Left renal pelvis (tissue), 4 donors: ENCODE measurements at regions not wholly inside any gene's neighbourhood (a gene's known extent, or its start where the extent isn't known, plus 50 kb on each side); places are given as distances from the start of the nearest gene placed in this dataset.
"Not testable (repeated sequence)": the region's sequence is repeated elsewhere in the genome, so short reads cannot be mapped to it uniquely, and the experiment has no call there.

Experiments
- DNase-seq, 4 donors: peaks; one replicate each; pipeline ENCODE4 v3.0.0-alpha.2; 2013; ENCODE audit warnings: low read depth in 4 of 4, low spot score in 3 of 4

- DNase-seq, result no peak
Observed at GRCh38 chr6:103719545-103719944, 1140.2 kb downstream of the HACE1 start.

- no peak for DNase-seq
Observed at GRCh38 chr6:103715269-103715668, 1144.5 kb downstream of the HACE1 start.

GRCh38 chr6:103709236-103709635 is 1150.5 kb downstream of the HACE1 start:
- DNase-seq, result not testable (repeated sequence)

- DNase-seq, result no peak
Observed at GRCh38 chr6:103707596-103708325, 1152.0 kb downstream of the HACE1 start.

- DNase-seq, result no peak
Observed at GRCh38 chr6:103699769-103700168, 1160.0 kb downstream of the HACE1 start.

- no peak for DNase-seq
Observed at GRCh38 chr6:103687430-103687829, 1172.3 kb downstream of the HACE1 start.

GRCh38 chr6:103680116-103680515 is 1179.6 kb downstream of the HACE1 start:
- DNase-seq, result no peak

- DNase-seq, result no peak
Observed at GRCh38 chr6:103677290-103677689, 1182.4 kb downstream of the HACE1 start.

- DNase-seq, result no peak
Observed at GRCh38 chr6:103675807-103676406, 1183.8 kb downstream of the HACE1 start.

- no peak for DNase-seq
Observed at GRCh38 chr6:103674790-103675189, 1184.9 kb downstream of the HACE1 start.

- DNase-seq, result no peak
Observed at GRCh38 chr6:103672169-103672568, 1187.5 kb downstream of the HACE1 start.

- no peak for DNase-seq
Observed at GRCh38 chr6:103629613-103630012, 1230.1 kb downstream of the HACE1 start.

GRCh38 chr6:103617642-103618041 is 1242.1 kb downstream of the HACE1 start:
- DNase-seq, result no peak

GRCh38 chr6:103587722-103588121 is 1272.0 kb downstream of the HACE1 start:
- DNase-seq, result no peak

- no peak for DNase-seq
Observed at GRCh38 chr6:103578115-103578514, 1281.6 kb downstream of the HACE1 start.

- no peak for DNase-seq
Observed at GRCh38 chr6:103570431-103570830, 1289.3 kb downstream of the HACE1 start.

- DNase-seq, result no peak
Observed at GRCh38 chr6:103554911-103555310, 1304.8 kb downstream of the HACE1 start.

- DNase-seq, result no peak
Observed at GRCh38 chr6:103538381-103538780, 1321.3 kb downstream of the HACE1 start.

- no peak for DNase-seq
Observed at GRCh38 chr6:103534814-103535213, 1324.9 kb downstream of the HACE1 start.

- no peak for DNase-seq
Observed at GRCh38 chr6:103534095-103534494, 1325.6 kb downstream of the HACE1 start.

GRCh38 chr6:103522045-103522444 is 1337.7 kb downstream of the HACE1 start:
- DNase-seq, result no peak

- no peak for DNase-seq
Observed at GRCh38 chr6:103516336-103516735, 1343.4 kb downstream of the HACE1 start.
